B cell (primary cell): ENCODE measurements at regions not wholly inside any gene's neighbourhood (a gene's known extent, or its start where the extent isn't known, plus 50 kb on each side); places are given as distances from the start of the nearest gene placed in this dataset.

Experiments
- ATAC-seq: fragments of 200-7000 bp; cut with Tn5 transposase; one replicate; pipeline ENCODE4 v1.10.0; 2021; ENCODE audit warnings: low read depth, mild to moderate bottlenecking, moderate number of reproducible peaks, moderate library complexity
- CTCF ChIA-PET: fragments of 350-600 bp; sonication (Branson Sonifier 250); formaldehyde crosslinking; loops from one replicate; lab custom pipeline; 2021; ENCODE audit warnings: antibody characterized with exemption, inconsistent platforms; lab: Charles Lee
- POLR2A ChIA-PET: fragments of 350-600 bp; sonication (Branson Sonifier 250); formaldehyde crosslinking; loops from one replicate; lab custom pipeline; 2021; ENCODE audit warnings: antibody characterized with exemption; lab: Charles Lee
- DNase-seq: peaks from one replicate; pipeline ENCODE4 v3.0.0; 2013
- H2AFZ ChIP-seq: 2 replicates; pipeline ENCODE4 v1.6.1; 2012; ENCODE audit warnings: mild to moderate bottlenecking, low read depth, low read length; ENCODE audit not compliant: insufficient read depth, poor library complexity, severe bottlenecking
- H3K27ac ChIP-seq, 2 donors: 1 replicate in 1 of 2; 2 replicates in 1 of 2; pipeline ENCODE4 v1.5.1; 2012 to 2013; ENCODE audit warnings: low read length in 2 of 2, mild to moderate bottlenecking in 2 of 2, moderate library complexity in 1 of 2
- H3K27me3 ChIP-seq, 4 experiments: fragments of 200-600 bp in 1 of 4; sonication (generic) in 1 of 4; replicated peaks in 1 of 4; 1 replicate in 2 of 4; 2 replicates in 2 of 4; pipeline versions ENCODE4 v1.6.1 to v1.7.0; 2013 to 2016; ENCODE audit warnings: low read length in 3 of 4, mild to moderate bottlenecking in 2 of 4, mixed read lengths in 1 of 4, moderate library complexity in 1 of 4; ENCODE audit not compliant: insufficient read depth in 4 of 4, control insufficient read depth in 3 of 4; ENCODE audit errors: control extremely low read depth in 1 of 4
- H3K36me3 ChIP-seq, 2 experiments: replicated peaks in 1 of 2; 1 replicate in 1 of 2; 2 replicates in 1 of 2; pipeline versions ENCODE4 v1.6.1 to v1.7.1; 2013; ENCODE audit warnings: low read length in 1 of 2; ENCODE audit not compliant: insufficient read depth in 2 of 2, control insufficient read depth in 1 of 2; ENCODE audit errors: control extremely low read depth in 1 of 2, extremely low read depth in 1 of 2
- H3K4me1 ChIP-seq, 2 donors: fragments of 200-600 bp in 1 of 2; sonication (generic) in 1 of 2; 1 replicate in 1 of 2; 2 replicates in 1 of 2; pipeline versions ENCODE4 v1.5.1 to v1.6.1; 2013 to 2017; ENCODE audit warnings: low read length in 2 of 2; ENCODE audit not compliant: control insufficient read depth in 2 of 2, insufficient read depth in 2 of 2
- H3K4me2 ChIP-seq: replicated peaks from 2 replicates; pipeline ENCODE3; 2012; ENCODE audit warnings: mild to moderate bottlenecking, low read depth, low read length; ENCODE audit not compliant: poor library complexity, severe bottlenecking
- H3K4me3 ChIP-seq, 5 experiments: fragments of 200-600 bp in 1 of 5; sonication (generic) in 1 of 5; 1 replicate in 3 of 5; 2 replicates in 2 of 5; pipeline versions ENCODE4 v1.5.1 to v1.7.0; 2011 to 2016; ENCODE audit warnings: low read length in 4 of 5, mild to moderate bottlenecking in 4 of 5, low read depth in 2 of 5, control low read depth in 1 of 5, moderate library complexity in 1 of 5; ENCODE audit not compliant: insufficient read depth in 1 of 5; ENCODE audit errors: control extremely low read depth in 1 of 5, extremely low read depth in 1 of 5
- H3K79me2 ChIP-seq: fragments of 200-600 bp; sonication (generic); one replicate; pipeline ENCODE4 v1.6.0; 2016; ENCODE audit warnings: low read length; ENCODE audit not compliant: control insufficient read depth, insufficient read depth
- H3K9ac ChIP-seq: fragments of 200-600 bp; sonication (generic); 2 replicates; pipeline ENCODE4 v1.6.1; 2017; ENCODE audit warnings: mild to moderate bottlenecking, low read length, moderate library complexity
- H3K9me3 ChIP-seq, 3 donors: one replicate each; pipeline versions ENCODE4 v1.6.1 to v1.7.1; 2013; ENCODE audit warnings: low read length in 2 of 3; ENCODE audit not compliant: control insufficient read depth in 2 of 3, insufficient read depth in 1 of 3; ENCODE audit errors: control extremely low read depth in 1 of 3
- H4K20me1 ChIP-seq: 2 replicates; pipeline ENCODE4 v1.6.0; 2012; ENCODE audit warnings: mild to moderate bottlenecking, low read length; ENCODE audit not compliant: insufficient read depth, control insufficient read depth, poor library complexity, severe bottlenecking
- H3K27ac Mint-ChIP-seq: one replicate; pipeline ENCODE4 v1.8.0; 2021; ENCODE audit warnings: mixed read lengths
- H3K27me3 Mint-ChIP-seq: one replicate; pipeline ENCODE4 v1.8.0; 2021; ENCODE audit warnings: mixed read lengths
- H3K4me1 Mint-ChIP-seq: one replicate; pipeline ENCODE4 v1.8.0; 2021; ENCODE audit warnings: mixed read lengths
- H3K4me3 Mint-ChIP-seq: one replicate; pipeline ENCODE4 v1.8.0; 2021; ENCODE audit warnings: mixed read lengths
- H3K9me3 Mint-ChIP-seq: one replicate; pipeline ENCODE4 v1.8.0; 2022; ENCODE audit warnings: mixed read lengths; ENCODE audit not compliant: insufficient read depth
- CTCF ChIP-seq: fragments of 200-600 bp; IDR thresholded peaks from one replicate; pipeline ENCODE4 v1.8.0; 2022; ENCODE audit warnings: antibody characterized with exemption, mild to moderate bottlenecking
- EZH2 ChIP-seq: IDR thresholded peaks from 2 replicates; pipeline ENCODE4 v1.6.1; 2012; ENCODE audit warnings: borderline replicate concordance, low read depth, mild to moderate bottlenecking, moderate library complexity, low read length; ENCODE audit not compliant: insufficient read depth, poor library complexity, severe bottlenecking
- WGBS: methylation state at CpG from one replicate; pipeline ENCODE4 v1.1.5; 2013; ENCODE audit warnings: missing lambda C conversion rate; ENCODE audit not compliant: insufficient coverage; 5-methylcytosine and 5-hydroxymethylcytosine counted together
- intact Hi-C: fragments of 100-400 bp; cut with micrococcal nuclease; formaldehyde crosslinking; loops from one replicate; pipeline ENCODE4 v1.10.0; 2022

DNA sequence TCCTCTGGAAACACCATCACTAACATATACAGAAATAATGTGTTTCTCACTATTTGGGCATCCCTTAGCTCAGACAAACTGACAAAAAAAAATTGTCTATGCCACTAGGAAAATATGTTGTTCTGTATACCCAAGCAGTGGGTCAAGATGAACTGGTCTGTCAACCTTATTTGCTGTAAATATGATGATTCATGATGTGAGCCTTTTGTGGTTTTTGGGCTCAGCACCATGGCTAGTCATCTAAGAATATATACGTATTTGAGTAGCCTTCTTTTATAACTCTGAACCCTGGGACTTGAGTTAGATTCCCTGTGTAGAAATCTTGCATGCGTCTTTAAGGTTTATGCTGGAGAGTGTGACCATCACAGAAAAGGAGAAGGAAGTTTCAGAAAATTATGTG, 841.6 kb downstream of the CDY2B start:
- no peaks in the 10 kb centered on the region for H3K36me3 ChIP-seq
- WGBS, result no CpG with 5 or more reads among the region's 2 CpGs
- H3K27me3 ChIP-seq, result no peaks in the 10 kb centered on the region
- H3K27me3 Mint-ChIP-seq, result no peaks in the 10 kb centered on the region
- POLR2A ChIA-PET, result no interaction called here
- no peaks in the 10 kb centered on the region for H3K79me2 ChIP-seq
- H3K4me3 Mint-ChIP-seq, result no peak overlapping the region
- DNase-seq, result no peak
- no peak overlapping the region for H3K4me3 ChIP-seq
- H3K9me3 Mint-ChIP-seq, result peaks cover 4% of the 10 kb centered on the region
- H3K9me3 ChIP-seq, result peaks cover 0 to 10% (median 0%) of the 10 kb centered on the region in 3 donors
- peaks cover 3% of the 10 kb centered on the region for H3K4me1 Mint-ChIP-seq
- no peak for ATAC-seq
- no peak overlapping the region for H3K27ac Mint-ChIP-seq
- no peak overlapping the region for H2AFZ ChIP-seq
- intact Hi-C loops, result no loop called here
- TF ChIP-seq EZH2 (no peak), CTCF (no peak)
- CTCF ChIA-PET, result no interaction called here
- H3K9ac ChIP-seq, result no peak overlapping the region
- no peak overlapping the region for H3K4me2 ChIP-seq
- H3K27ac ChIP-seq, result no peak overlapping the region
- H4K20me1 ChIP-seq, result no peaks in the 10 kb centered on the region
- H3K4me1 ChIP-seq, result no peaks in the 10 kb centered on the region

DNA sequence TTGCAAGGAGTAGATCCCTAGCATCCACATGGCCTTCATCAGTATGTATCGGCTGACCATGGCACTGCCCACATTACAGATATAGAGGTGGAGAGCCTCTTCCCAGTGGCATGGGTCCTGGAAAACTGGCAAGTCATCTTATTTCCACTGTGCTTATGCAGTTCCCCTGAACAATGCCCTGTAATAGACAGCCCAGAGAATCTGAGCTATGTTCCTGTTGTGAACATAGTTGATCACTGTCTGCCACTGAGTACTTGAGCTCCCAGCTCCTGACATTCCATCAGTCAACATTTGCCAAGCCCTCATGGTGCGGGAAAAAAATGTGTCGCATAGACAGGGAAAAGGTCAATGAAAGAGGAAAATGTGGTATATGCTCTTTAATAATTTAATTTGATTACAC, 861.9 kb downstream of the CDY2B start:
- TF ChIP-seq CTCF (no peak), EZH2 (no peak)
- Histone ChIP-seq H4K20me1 (no peaks in the 10 kb centered on the region), H3K9ac (no peak overlapping the region), H3K4me1 (no peaks in the 10 kb centered on the region), H3K79me2 (no peaks in the 10 kb centered on the region), H3K9me3 (no peaks in the 10 kb centered on the region), H3K27me3 (no peaks in the 10 kb centered on the region), H3K4me2 (no peak overlapping the region), H3K27ac (no peak overlapping the region), H2AFZ (no peak overlapping the region), H3K36me3 (no peaks in the 10 kb centered on the region), H3K4me3 (no peak overlapping the region)
- Mint-ChIP-seq H3K4me3 (no peak overlapping the region), H3K9me3 (no peaks in the 10 kb centered on the region), H3K27ac (no peak overlapping the region), H3K27me3 (no peaks in the 10 kb centered on the region), H3K4me1 (no peaks in the 10 kb centered on the region)
- intact Hi-C loops, result no loop called here
- WGBS, result no CpG with 5 or more reads among the region's 3 CpGs
- DNase-seq (no peak), ATAC-seq (no peak)
- CTCF ChIA-PET, result no interaction called here
- POLR2A ChIA-PET, result no interaction called here
